ENCODE measurements at regions not wholly inside any gene's neighbourhood (a gene's known extent, or its start where the extent isn't known, plus 50 kb on each side); places are given as distances from the start of the nearest gene placed in this dataset.

GRCh38 chr6:56841381-56841749 is 113.5 kb upstream of the BEND6 start:
- Histone ChIP-seq H3K9me3 (ENCODE audit: low read length) (no peaks in the 10 kb centered on the region), H3K27me3 (ENCODE audit: insufficient read depth, low read length, poor library complexity, severe bottlenecking) (peaks cover 11% of the 10 kb centered on the region), H3K36me3 (ENCODE audit: insufficient read depth, low read length) (no peaks in the 10 kb centered on the region), H3K4me1 (ENCODE audit: insufficient read depth, low read length) (peaks cover 3% of the 10 kb centered on the region), H3K4me3 (ENCODE audit: low read length) (no peak overlapping the region), H3K27ac (ENCODE audit: low read depth, low read length) (no peak overlapping the region)
- peaks cover 26 to 73% of the 10 kb centered on the region in 2 donors for H3K27me3 Mint-ChIP-seq
- peaks cover 0 to 6% (median 0%) of the 10 kb centered on the region in 5 donors for H3K9me3 Mint-ChIP-seq
- no peak overlapping the region for H3K27ac Mint-ChIP-seq
- ChIA-PET CTCF (no interaction called here), POLR2A (no interaction called here)
- no peaks in the 10 kb centered on the region for H3K36me3 Mint-ChIP-seq
- no peak overlapping the region for H3K4me3 Mint-ChIP-seq
- peaks cover 4 to 13% (median 8%) of the 10 kb centered on the region in 3 donors for H3K4me1 Mint-ChIP-seq
- DNase-seq = no peak

DNA sequence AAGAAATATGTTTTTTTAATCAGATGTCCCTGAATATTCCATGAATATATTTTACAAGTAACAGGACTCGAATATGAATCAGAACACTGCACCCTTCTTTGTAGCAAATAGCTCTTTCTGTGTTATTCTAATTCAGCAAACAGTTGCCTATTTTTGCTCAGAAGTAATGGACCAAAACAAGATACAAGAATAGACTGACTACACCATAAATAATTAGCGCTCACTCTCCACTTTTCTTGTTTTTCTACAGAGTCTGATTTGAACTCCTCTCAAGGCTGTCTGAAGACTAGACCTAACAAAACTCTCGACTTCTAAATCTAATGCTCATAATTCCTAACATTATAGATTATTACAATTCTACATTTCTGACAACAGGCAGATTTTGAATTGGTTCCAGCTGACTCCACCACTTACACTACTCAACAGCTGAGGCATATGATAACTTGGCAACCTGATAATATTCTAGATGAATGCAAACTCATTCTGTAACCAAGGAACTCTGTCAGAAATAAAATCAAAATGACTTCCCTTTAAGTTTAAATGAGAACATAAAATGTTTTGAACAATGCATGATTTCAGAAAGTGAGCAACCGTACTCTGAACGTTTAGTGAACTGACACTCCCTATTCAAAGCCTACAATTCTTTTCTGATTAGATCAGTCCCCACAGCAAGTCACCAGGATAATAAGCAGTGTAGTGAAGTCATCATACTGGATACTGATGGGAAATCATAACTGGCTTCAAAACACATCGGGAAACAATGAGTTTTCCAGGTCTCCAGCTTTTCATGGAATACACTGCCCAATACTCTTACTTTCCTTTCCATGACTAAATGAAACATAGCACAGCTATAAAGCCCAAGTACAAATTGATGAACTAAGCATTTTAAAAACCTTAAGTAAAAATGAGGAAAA is 114.2 kb upstream of the BEND6 start:
- peaks cover 4 to 13% (median 8%) of the 10 kb centered on the region in 3 donors for H3K4me1 Mint-ChIP-seq
- Histone ChIP-seq H3K9me3 (ENCODE audit: low read length) (no peaks in the 10 kb centered on the region), H3K36me3 (ENCODE audit: insufficient read depth, low read length) (no peaks in the 10 kb centered on the region), H3K4me1 (ENCODE audit: insufficient read depth, low read length) (peaks cover 3% of the 10 kb centered on the region), H3K27me3 (ENCODE audit: insufficient read depth, low read length, poor library complexity, severe bottlenecking) (peaks cover 11% of the 10 kb centered on the region), H3K4me3 (ENCODE audit: low read length) (no peak overlapping the region), H3K27ac (ENCODE audit: low read depth, low read length) (no peak overlapping the region)
- peaks cover 0 to 6% (median 0%) of the 10 kb centered on the region in 5 donors for H3K9me3 Mint-ChIP-seq
- ChIA-PET CTCF (no interaction called here), POLR2A (no interaction called here)
- DNase-seq = no peak
- no peaks in the 10 kb centered on the region for H3K36me3 Mint-ChIP-seq
- no peak overlapping the region for H3K27ac Mint-ChIP-seq
- H3K4me3 Mint-ChIP-seq = no peak overlapping the region
- H3K27me3 Mint-ChIP-seq = peaks cover 26 to 67% of the 10 kb centered on the region in 2 donors

DNA sequence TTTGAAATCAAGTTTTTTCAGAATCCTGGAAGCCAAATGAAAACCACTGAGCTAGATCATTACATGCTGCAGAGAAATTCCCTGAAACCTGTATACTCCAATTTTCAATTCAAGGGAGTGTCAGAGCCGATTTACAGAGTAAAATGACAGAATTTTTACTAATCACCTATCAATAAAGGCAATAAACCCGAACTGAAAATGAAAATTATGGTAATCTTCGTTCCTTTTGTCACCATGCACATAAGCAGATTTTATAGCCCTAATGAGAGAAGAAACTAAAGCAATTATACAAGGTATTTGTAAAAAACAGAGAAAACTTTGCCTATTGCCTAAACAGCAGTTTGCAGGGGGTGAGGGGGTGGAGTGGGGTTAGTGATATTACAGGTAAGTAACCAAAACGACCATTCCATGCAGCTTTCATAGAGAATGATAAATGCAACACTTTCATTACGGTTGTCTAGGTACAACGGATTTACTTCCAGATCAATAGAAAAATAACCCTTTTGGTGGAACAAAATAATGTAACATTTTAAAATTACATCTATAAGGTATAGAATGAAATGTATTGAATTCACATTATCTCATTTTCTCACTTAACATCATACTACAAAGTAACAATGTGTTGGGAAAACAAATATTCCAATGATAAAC is 115.2 kb upstream of the BEND6 start:
- Histone ChIP-seq H3K27me3 (ENCODE audit: insufficient read depth, low read length, poor library complexity, severe bottlenecking) (peaks cover 11% of the 10 kb centered on the region), H3K36me3 (ENCODE audit: insufficient read depth, low read length) (no peaks in the 10 kb centered on the region), H3K4me3 (ENCODE audit: low read length) (no peak overlapping the region), H3K27ac (ENCODE audit: low read depth, low read length) (no peak overlapping the region), H3K4me1 (ENCODE audit: insufficient read depth, low read length) (peaks cover 3% of the 10 kb centered on the region), H3K9me3 (ENCODE audit: low read length) (no peaks in the 10 kb centered on the region)
- POLR2A ChIA-PET = no interaction called here
- Mint-ChIP-seq H3K9me3 (peaks cover 0 to 3% (median 0%) of the 10 kb centered on the region in 5 donors), H3K4me3 (no peak overlapping the region), H3K27me3 (peaks cover 23 to 56% of the 10 kb centered on the region in 2 donors), H3K27ac (no peak overlapping the region), H3K36me3 (no peaks in the 10 kb centered on the region), H3K4me1 (peaks cover 4 to 13% (median 8%) of the 10 kb centered on the region in 3 donors)
- no peak for DNase-seq
- CTCF ChIA-PET = no interaction called here

DNA sequence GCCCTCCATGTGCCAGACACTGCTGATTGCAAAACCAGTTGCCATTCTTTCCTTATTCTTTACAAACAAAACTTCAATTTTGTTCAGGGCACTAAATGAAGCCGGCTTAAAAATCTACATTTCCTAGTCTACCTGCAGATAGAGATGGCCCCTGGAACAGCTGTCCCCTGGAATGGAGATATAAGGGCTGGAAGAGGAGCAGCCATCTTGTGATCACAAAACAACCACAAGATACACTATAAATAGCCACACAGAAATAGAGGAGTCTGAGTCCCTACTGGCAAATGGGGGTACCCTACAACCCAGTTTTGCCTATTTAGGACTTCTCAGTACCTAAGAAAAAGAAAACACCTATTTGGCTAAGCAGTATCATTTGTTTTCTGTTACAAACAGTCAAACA is 115.9 kb upstream of the BEND6 start:
- H3K4me3 ChIP-seq (ENCODE audit: low read length) = no peak overlapping the region
- H3K36me3 ChIP-seq (ENCODE audit: insufficient read depth, low read length) = no peaks in the 10 kb centered on the region
- no peak overlapping the region for H3K27ac Mint-ChIP-seq
- H3K4me1 ChIP-seq (ENCODE audit: insufficient read depth, low read length) = peaks cover 3% of the 10 kb centered on the region
- H3K4me1 Mint-ChIP-seq = peaks cover 4 to 8% (median 8%) of the 10 kb centered on the region in 3 donors
- ChIA-PET POLR2A (no interaction called here), CTCF (no interaction called here)
- H3K27ac ChIP-seq (ENCODE audit: low read depth, low read length) = no peak overlapping the region
- H3K9me3 ChIP-seq (ENCODE audit: low read length) = no peaks in the 10 kb centered on the region
- peaks cover 21 to 51% of the 10 kb centered on the region in 2 donors for H3K27me3 Mint-ChIP-seq
- H3K9me3 Mint-ChIP-seq = peaks cover 0 to 3% (median 0%) of the 10 kb centered on the region in 5 donors
- peaks cover 11% of the 10 kb centered on the region for H3K27me3 ChIP-seq (ENCODE audit: insufficient read depth, low read length, poor library complexity, severe bottlenecking)
- DNase-seq = no peak
- no peaks in the 10 kb centered on the region for H3K36me3 Mint-ChIP-seq
- H3K4me3 Mint-ChIP-seq = no peak overlapping the region

- peaks cover 4 to 8% (median 8%) of the 10 kb centered on the region in 3 donors for H3K4me1 Mint-ChIP-seq
- DNase-seq = no peak
- no peak overlapping the region for H3K27ac Mint-ChIP-seq
- no peak overlapping the region for H3K4me3 Mint-ChIP-seq
- H3K27me3 ChIP-seq (ENCODE audit: insufficient read depth, low read length, poor library complexity, severe bottlenecking) = peaks cover 11% of the 10 kb centered on the region
- H3K27me3 Mint-ChIP-seq = peaks cover 21 to 52% of the 10 kb centered on the region in 2 donors
- no peaks in the 10 kb centered on the region for H3K9me3 ChIP-seq (ENCODE audit: low read length)
- no peak overlapping the region for H3K4me3 ChIP-seq (ENCODE audit: low read length)
- no peaks in the 10 kb centered on the region for H3K36me3 ChIP-seq (ENCODE audit: insufficient read depth, low read length)
- H3K9me3 Mint-ChIP-seq = peaks cover 0 to 3% (median 0%) of the 10 kb centered on the region in 5 donors
- no peak overlapping the region for H3K27ac ChIP-seq (ENCODE audit: low read depth, low read length)
- no peaks in the 10 kb centered on the region for H3K36me3 Mint-ChIP-seq
- ChIA-PET POLR2A (no interaction called here), CTCF (no interaction called here)
- peaks cover 2% of the 10 kb centered on the region for H3K4me1 ChIP-seq (ENCODE audit: insufficient read depth, low read length)
Observed at GRCh38 chr6:56838016-56838555, 116.8 kb upstream of the BEND6 start.

- H3K27ac ChIP-seq (ENCODE audit: low read depth, low read length) = no peak overlapping the region
- ChIA-PET POLR2A (no interaction called here), CTCF (no interaction called here)
- no peaks in the 10 kb centered on the region for H3K36me3 Mint-ChIP-seq
- H3K27ac Mint-ChIP-seq = peak overlapping the region in 1 of 8 donors; percentile 32
- no peak overlapping the region for H3K4me3 Mint-ChIP-seq
- H3K27me3 ChIP-seq (ENCODE audit: insufficient read depth, low read length, poor library complexity, severe bottlenecking) = peaks cover 4% of the 10 kb centered on the region
- H3K27me3 Mint-ChIP-seq = peaks cover 14 to 50% of the 10 kb centered on the region in 2 donors
- H3K9me3 ChIP-seq (ENCODE audit: low read length) = no peaks in the 10 kb centered on the region
- H3K4me1 Mint-ChIP-seq = peaks cover 0 to 1% (median under 1%) of the 10 kb centered on the region in 3 donors
- no peak overlapping the region for H3K4me3 ChIP-seq (ENCODE audit: low read length)
- H3K36me3 ChIP-seq (ENCODE audit: insufficient read depth, low read length) = no peaks in the 10 kb centered on the region
- DNase-seq = no peak
- H3K4me1 ChIP-seq (ENCODE audit: insufficient read depth, low read length) = no peaks in the 10 kb centered on the region
- peaks cover 0 to 3% (median 0%) of the 10 kb centered on the region in 5 donors for H3K9me3 Mint-ChIP-seq
Observed at GRCh38 chr6:56837322-56837894, 117.5 kb upstream of the BEND6 start.

- Histone ChIP-seq H3K27ac (ENCODE audit: low read depth, low read length) (no peak overlapping the region), H3K4me1 (ENCODE audit: insufficient read depth, low read length) (no peaks in the 10 kb centered on the region), H3K4me3 (ENCODE audit: low read length) (no peak overlapping the region), H3K36me3 (ENCODE audit: insufficient read depth, low read length) (no peaks in the 10 kb centered on the region), H3K27me3 (ENCODE audit: insufficient read depth, low read length, poor library complexity, severe bottlenecking) (no peaks in the 10 kb centered on the region), H3K9me3 (ENCODE audit: low read length) (no peaks in the 10 kb centered on the region)
- ChIA-PET CTCF (no interaction called here), POLR2A (no interaction called here)
- Mint-ChIP-seq H3K27me3 (peaks cover 3 to 43% of the 10 kb centered on the region in 2 donors), H3K27ac (no peak overlapping the region), H3K4me1 (no peaks in the 10 kb centered on the region), H3K36me3 (no peaks in the 10 kb centered on the region), H3K9me3 (peaks cover 0 to 3% (median 0%) of the 10 kb centered on the region in 5 donors), H3K4me3 (no peak overlapping the region)
- no peak for DNase-seq
Observed at GRCh38 chr6:56835612-56836011, 119.3 kb upstream of the BEND6 start.

DNA sequence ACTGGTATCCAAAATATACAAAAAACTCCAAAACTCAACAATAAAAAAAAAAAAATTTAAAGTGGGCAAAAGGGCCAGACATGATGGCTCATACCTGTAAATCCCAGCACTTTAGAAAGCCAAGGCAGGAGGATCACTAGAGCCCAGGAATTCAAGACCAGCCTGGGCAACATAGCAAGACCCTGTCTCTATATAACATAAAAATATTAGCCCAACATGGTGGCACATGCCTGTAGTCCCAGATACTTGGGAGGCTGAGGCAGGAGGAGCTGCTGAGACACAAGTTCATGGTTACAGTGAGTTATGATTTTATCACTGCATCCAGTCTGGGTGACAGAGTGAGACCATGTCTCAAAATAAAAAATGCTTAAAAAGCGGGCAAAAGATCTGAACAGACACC is 121.0 kb upstream of the BEND6 start:
- no peaks in the 10 kb centered on the region for H3K36me3 Mint-ChIP-seq
- no peak overlapping the region for H3K27ac Mint-ChIP-seq
- ChIA-PET POLR2A (no interaction called here), CTCF (no interaction called here)
- no peak for DNase-seq
- peaks cover 0 to 3% (median 0%) of the 10 kb centered on the region in 5 donors for H3K9me3 Mint-ChIP-seq
- no peaks in the 10 kb centered on the region for H3K4me1 Mint-ChIP-seq
- no peak overlapping the region for H3K4me3 Mint-ChIP-seq
- H3K9me3 ChIP-seq (ENCODE audit: low read length) = no peaks in the 10 kb centered on the region
- no peaks in the 10 kb centered on the region for H3K4me1 ChIP-seq (ENCODE audit: insufficient read depth, low read length)
- H3K27me3 ChIP-seq (ENCODE audit: insufficient read depth, low read length, poor library complexity, severe bottlenecking) = no peaks in the 10 kb centered on the region
- peaks cover 0 to 34% of the 10 kb centered on the region in 2 donors for H3K27me3 Mint-ChIP-seq
- no peak overlapping the region for H3K27ac ChIP-seq (ENCODE audit: low read depth, low read length)
- no peaks in the 10 kb centered on the region for H3K36me3 ChIP-seq (ENCODE audit: insufficient read depth, low read length)
- no peak overlapping the region for H3K4me3 ChIP-seq (ENCODE audit: low read length)

Measured in CD8-positive, alpha-beta memory T cell (primary cell).